ENCODE measurements at regions not wholly inside any gene's neighbourhood (a gene's known extent, or its start where the extent isn't known, plus 50 kb on each side); places are given as distances from the start of the nearest gene placed in this dataset.
"Not testable (repeated sequence)": the region's sequence is repeated elsewhere in the genome, so short reads cannot be mapped to it uniquely, and the experiment has no call there.

GRCh38 chr1:115538579-115538978, 103.2 kb upstream of the VANGL1 start:
- H3K36me3 ChIP-seq (ENCODE audit: control insufficient read depth in 3 of 3, insufficient read depth in 3 of 3, low read length in 3 of 3) = no peaks in the 10 kb centered on the region
- H3K4me3 ChIP-seq (ENCODE audit: low read length in 3 of 3) = no peak overlapping the region
- no peak overlapping the region for H3K9ac ChIP-seq (ENCODE audit: low read depth in 1 of 3, low read length in 3 of 3)
- no peaks in the 10 kb centered on the region for H3K27me3 ChIP-seq (ENCODE audit: control insufficient read depth in 3 of 3, insufficient read depth in 3 of 3, low read length in 3 of 3)
- no peaks in the 10 kb centered on the region for H3K9me3 ChIP-seq (ENCODE audit: control insufficient read depth in 3 of 3, low read length in 3 of 3)
- H3K27ac ChIP-seq (ENCODE audit: low read depth, low read length) = no peak overlapping the region
- H3K4me1 ChIP-seq (ENCODE audit: control insufficient read depth in 3 of 3, insufficient read depth in 3 of 3, low read length in 3 of 3) = no peaks in the 10 kb centered on the region

- Histone ChIP-seq H3K9me3 (ENCODE audit: control insufficient read depth in 3 of 3, low read length in 3 of 3) (no peaks in the 10 kb centered on the region), H3K27me3 (ENCODE audit: control insufficient read depth in 3 of 3, insufficient read depth in 3 of 3, low read length in 3 of 3) (no peaks in the 10 kb centered on the region), H3K9ac (ENCODE audit: low read depth in 1 of 3, low read length in 3 of 3) (no peak overlapping the region), H3K27ac (ENCODE audit: low read depth, low read length) (no peak overlapping the region), H3K4me3 (ENCODE audit: low read length in 3 of 3) (no peak overlapping the region), H3K36me3 (ENCODE audit: control insufficient read depth in 3 of 3, insufficient read depth in 3 of 3, low read length in 3 of 3) (no peaks in the 10 kb centered on the region), H3K4me1 (ENCODE audit: control insufficient read depth in 3 of 3, insufficient read depth in 3 of 3, low read length in 3 of 3) (no peaks in the 10 kb centered on the region)
Measured at GRCh38 chr1:115537415-115537814, 104.4 kb upstream of the VANGL1 start.

GRCh38 chr1:115536279-115536816, 105.4 kb upstream of the VANGL1 start:
- Histone ChIP-seq H3K4me1 (ENCODE audit: control insufficient read depth in 3 of 3, insufficient read depth in 3 of 3, low read length in 3 of 3) (peaks cover 0 to 2% (median 0%) of the 10 kb centered on the region in 3 donors), H3K27me3 (ENCODE audit: control insufficient read depth in 3 of 3, insufficient read depth in 3 of 3, low read length in 3 of 3) (no peaks in the 10 kb centered on the region), H3K27ac (ENCODE audit: low read depth, low read length) (no peak overlapping the region), H3K36me3 (ENCODE audit: control insufficient read depth in 3 of 3, insufficient read depth in 3 of 3, low read length in 3 of 3) (no peaks in the 10 kb centered on the region), H3K9me3 (ENCODE audit: control insufficient read depth in 3 of 3, low read length in 3 of 3) (no peaks in the 10 kb centered on the region), H3K4me3 (ENCODE audit: low read length in 3 of 3) (no peak overlapping the region), H3K9ac (ENCODE audit: low read depth in 1 of 3, low read length in 3 of 3) (no peak overlapping the region)

GRCh38 chr1:115534106-115534505, 107.7 kb upstream of the VANGL1 start:
- H3K27me3 ChIP-seq (ENCODE audit: control insufficient read depth in 3 of 3, insufficient read depth in 3 of 3, low read length in 3 of 3) = no peaks in the 10 kb centered on the region
- no peak overlapping the region for H3K27ac ChIP-seq (ENCODE audit: low read depth, low read length)
- no peaks in the 10 kb centered on the region for H3K36me3 ChIP-seq (ENCODE audit: control insufficient read depth in 3 of 3, insufficient read depth in 3 of 3, low read length in 3 of 3)
- H3K9ac ChIP-seq (ENCODE audit: low read depth in 1 of 3, low read length in 3 of 3) = no peak overlapping the region
- no peak overlapping the region for H3K4me3 ChIP-seq (ENCODE audit: low read length in 3 of 3)
- H3K9me3 ChIP-seq (ENCODE audit: control insufficient read depth in 3 of 3, low read length in 3 of 3) = no peaks in the 10 kb centered on the region
- peaks cover 0 to 2% (median 0%) of the 10 kb centered on the region in 3 donors for H3K4me1 ChIP-seq (ENCODE audit: control insufficient read depth in 3 of 3, insufficient read depth in 3 of 3, low read length in 3 of 3)

GRCh38 chr1:115531631-115532264, 110.0 kb upstream of the VANGL1 start:
- H3K36me3 ChIP-seq (ENCODE audit: control insufficient read depth in 3 of 3, insufficient read depth in 3 of 3, low read length in 3 of 3) = no peaks in the 10 kb centered on the region
- no peak overlapping the region for H3K9ac ChIP-seq (ENCODE audit: low read depth in 1 of 3, low read length in 3 of 3)
- H3K9me3 ChIP-seq (ENCODE audit: control insufficient read depth in 3 of 3, low read length in 3 of 3) = no peaks in the 10 kb centered on the region
- H3K4me3 ChIP-seq (ENCODE audit: low read length in 3 of 3) = no peak overlapping the region
- H3K4me1 ChIP-seq (ENCODE audit: control insufficient read depth in 3 of 3, insufficient read depth in 3 of 3, low read length in 3 of 3) = peaks cover 0 to 2% (median 0%) of the 10 kb centered on the region in 3 donors
- peaks cover 0 to 2% (median 0%) of the 10 kb centered on the region in 3 donors for H3K27me3 ChIP-seq (ENCODE audit: control insufficient read depth in 3 of 3, insufficient read depth in 3 of 3, low read length in 3 of 3)
- no peak overlapping the region for H3K27ac ChIP-seq (ENCODE audit: low read depth, low read length)

GRCh38 chr1:115530407-115530806, 111.4 kb upstream of the VANGL1 start:
- H3K4me3 ChIP-seq (ENCODE audit: low read length in 3 of 3) = no peak overlapping the region
- peaks cover 0 to 2% (median 0%) of the 10 kb centered on the region in 3 donors for H3K27me3 ChIP-seq (ENCODE audit: control insufficient read depth in 3 of 3, insufficient read depth in 3 of 3, low read length in 3 of 3)
- peaks cover 0 to 2% (median 0%) of the 10 kb centered on the region in 3 donors for H3K4me1 ChIP-seq (ENCODE audit: control insufficient read depth in 3 of 3, insufficient read depth in 3 of 3, low read length in 3 of 3)
- no peaks in the 10 kb centered on the region for H3K36me3 ChIP-seq (ENCODE audit: control insufficient read depth in 3 of 3, insufficient read depth in 3 of 3, low read length in 3 of 3)
- H3K9ac ChIP-seq (ENCODE audit: low read depth in 1 of 3, low read length in 3 of 3) = no peak overlapping the region
- H3K9me3 ChIP-seq (ENCODE audit: control insufficient read depth in 3 of 3, low read length in 3 of 3) = no peaks in the 10 kb centered on the region
- no peak overlapping the region for H3K27ac ChIP-seq (ENCODE audit: low read depth, low read length)

- H3K36me3 ChIP-seq (ENCODE audit: control insufficient read depth in 3 of 3, insufficient read depth in 3 of 3, low read length in 3 of 3) = no peaks in the 10 kb centered on the region
- H3K27me3 ChIP-seq (ENCODE audit: control insufficient read depth in 3 of 3, insufficient read depth in 3 of 3, low read length in 3 of 3) = peaks cover 0 to 2% (median 0%) of the 10 kb centered on the region in 3 donors
- H3K4me3 ChIP-seq (ENCODE audit: low read length in 3 of 3) = no peak overlapping the region
- no peaks in the 10 kb centered on the region for H3K9me3 ChIP-seq (ENCODE audit: control insufficient read depth in 3 of 3, low read length in 3 of 3)
- no peak overlapping the region for H3K9ac ChIP-seq (ENCODE audit: low read depth in 1 of 3, low read length in 3 of 3)
- peaks cover 0 to 2% (median 0%) of the 10 kb centered on the region in 3 donors for H3K4me1 ChIP-seq (ENCODE audit: control insufficient read depth in 3 of 3, insufficient read depth in 3 of 3, low read length in 3 of 3)
- H3K27ac ChIP-seq (ENCODE audit: low read depth, low read length) = no peak overlapping the region
Measured at GRCh38 chr1:115529216-115529897, 112.4 kb upstream of the VANGL1 start.

- H3K9ac ChIP-seq (ENCODE audit: low read depth in 1 of 3, low read length in 3 of 3); H3K4me1 ChIP-seq (ENCODE audit: control insufficient read depth in 3 of 3, insufficient read depth in 3 of 3, low read length in 3 of 3); H3K9me3 ChIP-seq (ENCODE audit: control insufficient read depth in 3 of 3, low read length in 3 of 3); H3K27me3 ChIP-seq (ENCODE audit: control insufficient read depth in 3 of 3, insufficient read depth in 3 of 3, low read length in 3 of 3); H3K27ac ChIP-seq (ENCODE audit: low read depth, low read length); H3K36me3 ChIP-seq (ENCODE audit: control insufficient read depth in 3 of 3, insufficient read depth in 3 of 3, low read length in 3 of 3); H3K4me3 ChIP-seq (ENCODE audit: low read length in 3 of 3): not testable (repeated sequence)
Measured at GRCh38 chr1:115528336-115528735, 113.4 kb upstream of the VANGL1 start.

- Histone ChIP-seq H3K9ac (ENCODE audit: low read depth in 1 of 3, low read length in 3 of 3) (no peak overlapping the region), H3K9me3 (ENCODE audit: control insufficient read depth in 3 of 3, low read length in 3 of 3) (no peaks in the 10 kb centered on the region), H3K27ac (ENCODE audit: low read depth, low read length) (no peak overlapping the region), H3K4me1 (ENCODE audit: control insufficient read depth in 3 of 3, insufficient read depth in 3 of 3, low read length in 3 of 3) (peaks cover 0 to 2% (median 0%) of the 10 kb centered on the region in 3 donors), H3K36me3 (ENCODE audit: control insufficient read depth in 3 of 3, insufficient read depth in 3 of 3, low read length in 3 of 3) (no peaks in the 10 kb centered on the region), H3K27me3 (ENCODE audit: control insufficient read depth in 3 of 3, insufficient read depth in 3 of 3, low read length in 3 of 3) (peaks cover 0 to 2% (median 0%) of the 10 kb centered on the region in 3 donors), H3K4me3 (ENCODE audit: low read length in 3 of 3) (no peak overlapping the region)
Measured at GRCh38 chr1:115527746-115528145, 114.0 kb upstream of the VANGL1 start.

- H3K27ac ChIP-seq (ENCODE audit: low read depth, low read length) = no peak overlapping the region
- H3K4me1 ChIP-seq (ENCODE audit: control insufficient read depth in 3 of 3, insufficient read depth in 3 of 3, low read length in 3 of 3) = peaks cover 0 to 2% (median 0%) of the 10 kb centered on the region in 3 donors
- H3K36me3 ChIP-seq (ENCODE audit: control insufficient read depth in 3 of 3, insufficient read depth in 3 of 3, low read length in 3 of 3) = no peaks in the 10 kb centered on the region
- H3K27me3 ChIP-seq (ENCODE audit: control insufficient read depth in 3 of 3, insufficient read depth in 3 of 3, low read length in 3 of 3) = peaks cover 0 to 2% (median 0%) of the 10 kb centered on the region in 3 donors
- H3K4me3 ChIP-seq (ENCODE audit: low read length in 3 of 3) = no peak overlapping the region
- no peak overlapping the region for H3K9ac ChIP-seq (ENCODE audit: low read depth in 1 of 3, low read length in 3 of 3)
- H3K9me3 ChIP-seq (ENCODE audit: control insufficient read depth in 3 of 3, low read length in 3 of 3) = no peaks in the 10 kb centered on the region
Measured at GRCh38 chr1:115526900-115527299, 114.9 kb upstream of the VANGL1 start.
